GM21381 (cell line): ENCODE measurements at regions not wholly inside any gene's neighbourhood (a gene's known extent, or its start where the extent isn't known, plus 50 kb on each side); places are given as distances from the start of the nearest gene placed in this dataset.

Source experiments
- ATAC-seq: cut with Tn5 transposase; IDR thresholded peaks from one replicate; pipeline ENCODE4 v1.9.1; 2021; ENCODE audit warnings: mild to moderate bottlenecking, moderate library complexity; ENCODE audit not compliant: unreplicated experiment

GRCh38 chr3:87045473-87045872 is 54.5 kb upstream of the VGLL3 start:
- no peak for ATAC-seq

- ATAC-seq: no peak
Measured at GRCh38 chr3:87044846-87045245, 53.9 kb upstream of the VGLL3 start.

GRCh38 chr3:87044409-87044808 is 53.5 kb upstream of the VGLL3 start:
- no peak for ATAC-seq

GRCh38 chr3:87041191-87041590 is 50.2 kb upstream of the VGLL3 start:
- ATAC-seq: no peak
